OCI-LY7 (cell line): ENCODE measurements at regions not wholly inside any gene's neighbourhood (a gene's known extent, or its start where the extent isn't known, plus 50 kb on each side); places are given as distances from the start of the nearest gene placed in this dataset.

Source experiments
- BruUV-seq: library from RNA; stranded (reverse); fragments of 400-500 nt; replicated peaks from 2 replicates; lab custom pipeline; 2021; lab: Mats Ljungman, UMichigan
- CTCF ChIA-PET: fragments of 300-600 bp; sonication (Branson Sonifier 250); formaldehyde crosslinking; loops from one replicate; lab custom pipeline; 2022; ENCODE audit warnings: antibody characterized with exemption; ENCODE audit not compliant: unreplicated experiment; lab: Charles Lee
- POLR2A ChIA-PET: fragments of 300-600 bp; sonication (Branson Sonifier 250); formaldehyde crosslinking; loops from one replicate; lab custom pipeline; 2022; ENCODE audit warnings: antibody characterized with exemption; lab: Charles Lee
- DNase-seq: peaks from one replicate; pipeline ENCODE4 v3.0.0-alpha.2; 2015; ENCODE audit warnings: low spot score
- H2AFZ ChIP-seq: fragments of 200-600 bp; sonication (generic), shearing (Covaris generic); 2 replicates; pipeline ENCODE4 v1.6.1; 2014; ENCODE audit warnings: mild to moderate bottlenecking, antibody characterized with exemption, low read length, moderate library complexity
- H3K27ac ChIP-seq: fragments of 200-600 bp; sonication (generic); 2 replicates; pipeline ENCODE4 v1.5.1; 2014; ENCODE audit warnings: mixed run types, low read depth, mild to moderate bottlenecking, moderate library complexity, low read length, inconsistent platforms; ENCODE audit not compliant: poor library complexity, severe bottlenecking
- H3K36me3 ChIP-seq: fragments of 200-600 bp; sonication (generic); 2 replicates; pipeline ENCODE4 v1.6.1; 2014; ENCODE audit warnings: mild to moderate bottlenecking, antibody characterized with exemption, low read length, moderate library complexity, mixed read lengths; ENCODE audit not compliant: insufficient read depth
- H3K4me1 ChIP-seq: fragments of 200-600 bp; sonication (generic); 2 replicates; pipeline ENCODE4 v1.5.1; 2014; ENCODE audit warnings: mild to moderate bottlenecking, low read length; ENCODE audit not compliant: insufficient read depth, poor library complexity, severe bottlenecking
- H3K4me2 ChIP-seq: fragments of 200-600 bp; sonication (generic); 2 replicates; pipeline ENCODE4 v1.6.1; 2014; ENCODE audit warnings: mild to moderate bottlenecking, low read length
- H3K4me3 ChIP-seq: fragments of 200-600 bp; sonication (generic); 2 replicates; pipeline ENCODE4 v1.5.1; 2014; ENCODE audit warnings: mild to moderate bottlenecking, low read depth, low read length; ENCODE audit not compliant: poor library complexity, severe bottlenecking
- H3K79me2 ChIP-seq: fragments of 200-600 bp; sonication (generic); 2 replicates; pipeline ENCODE4 v1.6.1; 2016; ENCODE audit warnings: low read depth, mild to moderate bottlenecking, low read length, moderate library complexity, mixed read lengths; ENCODE audit not compliant: insufficient read depth
- H3K9me2 ChIP-seq: fragments of 200-600 bp; sonication (generic); 2 replicates; pipeline ENCODE4 v1.6.1; 2016; ENCODE audit warnings: mild to moderate bottlenecking, low read length, mixed read lengths; ENCODE audit not compliant: insufficient read depth
- H3K9me3 ChIP-seq: fragments of 200-600 bp; sonication (generic); 2 replicates; pipeline ENCODE4 v1.6.1; 2014; ENCODE audit warnings: mild to moderate bottlenecking, mixed run types, low read length, mixed read lengths
- H4K20me1 ChIP-seq: fragments of 200-600 bp; sonication (generic); 2 replicates; pipeline ENCODE4 v1.6.1; 2014; ENCODE audit warnings: mild to moderate bottlenecking, antibody characterized with exemption, low read length, moderate library complexity, mixed read lengths; ENCODE audit not compliant: insufficient read depth
- CTCF ChIP-seq: fragments of 200-600 bp; sonication (generic); conservative IDR thresholded peaks from 2 replicates; pipeline ENCODE4 v1.5.1; 2014; ENCODE audit warnings: mild to moderate bottlenecking, antibody characterized with exemption, low read length, moderate library complexity, mixed read lengths
- EZH2phosphoT487 ChIP-seq: fragments of 200-600 bp; sonication (generic); IDR thresholded peaks from 2 replicates; pipeline ENCODE4 v1.6.1; 2018; ENCODE audit warnings: low read depth, borderline replicate concordance, mild to moderate bottlenecking, mixed run types, antibody characterized with exemption, low read length, moderate library complexity, mixed read lengths
- intact Hi-C: fragments of 100-400 bp; cut with micrococcal nuclease; formaldehyde crosslinking; loops from one replicate; pipeline ENCODE4 v1.10.0; 2022; ENCODE audit not compliant: unreplicated experiment

GRCh38 chr15:100809151-100809550 lies 70.5 kb upstream of the ALDH1A3 start:
- no peak overlapping the region for H2AFZ ChIP-seq
- H3K4me2 ChIP-seq = no peak overlapping the region
- H4K20me1 ChIP-seq = no peaks in the 10 kb centered on the region
- POLR2A ChIA-PET = no interaction called here
- no peak for DNase-seq
- no TSS peak for BruUV-seq
- CTCF ChIA-PET = no interaction called here
- H3K9me3 ChIP-seq = no peaks in the 10 kb centered on the region
- no peak for TF ChIP-seq CTCF
- no peak for TF ChIP-seq EZH2phosphoT487
- no peaks in the 10 kb centered on the region for H3K4me1 ChIP-seq
- intact Hi-C loops = no loop called here
- no peak overlapping the region for H3K27ac ChIP-seq
- H3K9me2 ChIP-seq = no peaks in the 10 kb centered on the region
- no peak overlapping the region for H3K4me3 ChIP-seq
- no peaks in the 10 kb centered on the region for H3K79me2 ChIP-seq
- H3K36me3 ChIP-seq = no peaks in the 10 kb centered on the region

GRCh38 chr15:100809587-100809986 lies 70.0 kb upstream of the ALDH1A3 start:
- H3K4me3 ChIP-seq = no peak overlapping the region
- DNase-seq = no peak
- no peaks in the 10 kb centered on the region for H3K36me3 ChIP-seq
- TF ChIP-seq EZH2phosphoT487 (no peak), CTCF (no peak)
- H3K9me3 ChIP-seq = no peaks in the 10 kb centered on the region
- no peak overlapping the region for H3K4me2 ChIP-seq
- no peaks in the 10 kb centered on the region for H3K4me1 ChIP-seq
- POLR2A ChIA-PET = no interaction called here
- CTCF ChIA-PET = no interaction called here
- no TSS peak for BruUV-seq
- H3K27ac ChIP-seq = no peak overlapping the region
- no peak overlapping the region for H2AFZ ChIP-seq
- intact Hi-C loops = no loop called here
- H3K9me2 ChIP-seq = no peaks in the 10 kb centered on the region
- H4K20me1 ChIP-seq = no peaks in the 10 kb centered on the region
- no peaks in the 10 kb centered on the region for H3K79me2 ChIP-seq

GRCh38 chr15:100810229-100810628 lies 69.4 kb upstream of the ALDH1A3 start:
- DNase-seq = no peak
- ChIA-PET CTCF (no interaction called here), POLR2A (no interaction called here)
- Histone ChIP-seq H2AFZ (no peak overlapping the region), H3K9me2 (no peaks in the 10 kb centered on the region), H3K4me3 (no peak overlapping the region), H3K79me2 (no peaks in the 10 kb centered on the region), H3K4me1 (no peaks in the 10 kb centered on the region), H4K20me1 (no peaks in the 10 kb centered on the region), H3K27ac (no peak overlapping the region), H3K36me3 (no peaks in the 10 kb centered on the region), H3K9me3 (0 out of 2 replicates have a peak, but pooled peaks cover under 1% of the 10 kb centered on the region), H3K4me2 (no peak overlapping the region)
- intact Hi-C loops = no loop called here
- no peak for TF ChIP-seq EZH2phosphoT487
- TF ChIP-seq CTCF = no peak
- BruUV-seq = no TSS peak
